Right kidney (tissue), 1 donor: ENCODE measurements at regions not wholly inside any gene's neighbourhood (a gene's known extent, or its start where the extent isn't known, plus 50 kb on each side); places are given as distances from the start of the nearest gene placed in this dataset.
"Not testable (repeated sequence)": the region's sequence is repeated elsewhere in the genome, so short reads cannot be mapped to it uniquely, and the experiment has no call there.

Experiments
- DNase-seq: peaks from one replicate; pipeline ENCODE4 v3.0.0-alpha.2; 2016

- no peak for DNase-seq
These were observed 56.7 kb upstream of the LRFN5 start for GRCh38 chr14:41549821-41550607.

- no peak for DNase-seq
These were observed 57.4 kb upstream of the LRFN5 start for GRCh38 chr14:41549282-41549681.

DNA sequence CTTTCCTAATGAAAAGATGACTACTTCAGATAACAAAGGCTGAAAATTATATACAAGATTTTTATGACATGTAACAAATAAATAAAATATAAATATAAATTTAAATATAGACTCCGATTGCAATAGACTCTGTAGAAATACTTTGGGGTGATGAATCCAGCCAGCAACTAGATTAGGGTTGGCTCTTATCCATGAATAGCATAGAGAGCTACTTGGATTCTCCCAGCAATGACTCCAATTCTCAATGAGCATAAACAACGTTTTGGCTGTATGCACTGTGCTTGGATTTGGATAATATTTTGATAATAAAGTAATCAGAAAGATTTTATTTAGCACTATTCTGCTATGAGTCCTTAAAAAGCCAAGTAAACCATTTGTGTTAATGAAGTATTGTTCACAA is 58.0 kb upstream of the LRFN5 start:
- no peak for DNase-seq

DNA sequence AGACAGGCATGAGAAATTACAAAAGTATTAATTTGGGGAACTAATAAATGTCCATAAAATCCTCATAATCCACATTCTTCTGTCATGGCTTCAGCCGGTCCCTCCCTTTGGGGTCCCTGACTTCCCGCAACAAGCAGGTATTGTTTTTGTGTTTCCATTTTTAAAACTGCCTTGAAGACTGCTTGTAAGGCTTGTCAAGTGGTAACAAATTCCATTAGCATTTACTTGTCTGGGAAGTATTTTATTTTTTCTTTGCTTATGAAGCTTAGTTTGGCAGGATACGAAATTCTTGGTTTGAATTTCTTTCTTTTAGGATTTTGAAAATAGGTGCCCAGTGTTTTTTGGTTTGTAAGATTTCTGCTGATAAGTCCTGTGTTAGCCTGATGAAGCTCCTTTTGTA is 65.3 kb upstream of the LRFN5 start:
- no peak for DNase-seq

DNA sequence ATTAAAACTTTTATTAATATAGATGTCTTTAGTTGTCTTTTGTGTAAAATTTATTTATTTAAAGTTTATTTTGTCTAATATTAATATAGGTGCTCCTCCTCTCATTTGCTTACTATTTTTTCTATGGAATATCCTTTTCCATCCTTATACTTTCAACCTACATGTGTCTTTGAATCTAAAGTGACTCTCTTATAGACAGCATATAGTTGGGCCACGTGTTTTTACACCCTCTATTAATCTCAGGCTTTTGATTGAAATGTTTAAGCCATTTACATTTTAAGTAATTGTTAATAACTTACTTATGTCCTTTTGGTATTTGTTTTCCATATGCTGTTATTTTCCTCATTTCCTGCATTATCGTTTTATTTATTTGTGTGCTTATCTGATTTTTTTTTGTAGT is 74.4 kb upstream of the LRFN5 start:
- no peak for DNase-seq

- DNase-seq = no peak
These were observed 84.8 kb upstream of the LRFN5 start for GRCh38 chr14:41521891-41522290.

DNA sequence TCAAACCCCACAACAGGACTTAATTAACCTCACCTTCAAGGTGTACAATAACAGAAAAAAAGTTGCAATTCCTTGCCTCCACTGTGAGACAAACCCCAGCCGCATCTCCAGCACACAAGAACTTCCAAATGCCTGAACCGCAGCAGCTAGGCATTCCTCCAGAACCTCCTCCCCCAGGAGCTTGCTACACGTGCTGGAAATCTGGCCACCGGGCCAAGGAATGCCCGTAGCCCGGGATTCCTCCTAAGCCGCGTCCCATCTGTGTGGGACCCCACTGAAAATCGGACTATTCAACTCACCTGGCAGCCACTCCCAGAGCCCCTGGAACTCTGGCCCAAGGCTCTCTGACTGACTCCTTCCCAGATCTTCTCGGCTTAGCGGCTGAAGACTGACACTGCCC is 88.6 kb upstream of the LRFN5 start:
- not testable (repeated sequence) for DNase-seq

DNA sequence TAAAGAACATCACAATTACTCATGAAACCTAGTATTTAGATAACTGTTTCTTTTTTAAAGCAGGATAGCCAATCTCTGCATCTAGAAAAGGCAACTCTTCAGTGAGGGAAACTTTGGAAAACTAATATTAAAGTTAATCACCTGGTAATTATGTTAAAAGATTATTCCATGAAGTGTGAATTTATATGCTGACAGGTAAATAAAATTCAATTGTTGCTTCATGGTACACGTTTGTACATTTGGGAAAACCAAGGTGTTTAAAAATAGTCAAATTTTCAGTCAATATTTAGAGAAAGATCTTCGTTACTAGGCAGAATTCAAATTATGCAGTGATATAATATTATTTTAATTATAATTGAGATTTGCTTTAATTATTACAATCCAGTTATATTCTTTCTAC is 100.1 kb upstream of the LRFN5 start:
- no peak for DNase-seq

- DNase-seq = no peak
These were observed 101.2 kb upstream of the LRFN5 start for GRCh38 chr14:41505491-41505890.

DNA sequence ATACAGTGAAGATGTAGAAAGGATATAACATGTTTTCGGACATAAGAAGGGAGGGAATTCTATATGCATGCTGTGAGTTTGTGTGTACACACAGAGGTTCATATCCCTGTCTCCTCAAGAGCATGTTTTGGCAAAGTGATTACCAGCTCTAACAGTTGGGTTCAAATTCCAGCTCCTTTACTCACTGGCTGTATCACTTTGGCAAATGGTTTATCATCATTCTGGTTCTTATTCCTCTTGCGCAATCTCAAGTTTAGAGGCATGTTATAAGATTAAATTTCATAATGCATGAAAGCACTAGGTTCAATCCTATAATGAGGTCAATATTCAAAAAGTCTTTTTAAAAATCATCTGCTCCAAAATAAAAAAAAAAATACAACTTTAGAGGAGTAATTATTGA is 107.7 kb upstream of the LRFN5 start:
- no peak for DNase-seq

GRCh38 chr14:41490323-41490722 is 116.4 kb upstream of the LRFN5 start:
- DNase-seq = no peak

GRCh38 chr14:41489315-41489972 is 117.2 kb upstream of the LRFN5 start:
- DNase-seq = no peak

GRCh38 chr14:41488401-41488800 is 118.3 kb upstream of the LRFN5 start:
- no peak for DNase-seq

DNA sequence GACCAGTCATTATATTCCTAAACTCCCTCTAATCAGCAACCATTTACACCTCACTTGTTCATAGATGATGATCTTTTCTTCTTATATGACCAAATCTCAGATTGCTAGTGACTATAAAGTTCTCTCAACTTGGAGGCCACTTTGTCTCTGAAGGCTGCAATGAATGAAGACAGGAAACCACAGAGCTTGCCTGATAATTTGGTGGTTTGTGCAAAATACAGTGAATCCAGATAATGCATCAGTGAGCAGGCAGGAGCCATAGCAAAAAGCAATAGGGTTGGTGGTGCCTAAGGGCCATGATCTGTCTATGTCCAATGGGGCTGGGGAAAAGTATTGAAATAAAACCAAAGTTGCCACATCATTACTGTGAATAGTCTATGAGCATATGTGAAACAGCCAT is 123.8 kb upstream of the LRFN5 start:
- DNase-seq = no peak

- DNase-seq = no peak
These were observed 130.2 kb upstream of the LRFN5 start for GRCh38 chr14:41476526-41476925.

DNA sequence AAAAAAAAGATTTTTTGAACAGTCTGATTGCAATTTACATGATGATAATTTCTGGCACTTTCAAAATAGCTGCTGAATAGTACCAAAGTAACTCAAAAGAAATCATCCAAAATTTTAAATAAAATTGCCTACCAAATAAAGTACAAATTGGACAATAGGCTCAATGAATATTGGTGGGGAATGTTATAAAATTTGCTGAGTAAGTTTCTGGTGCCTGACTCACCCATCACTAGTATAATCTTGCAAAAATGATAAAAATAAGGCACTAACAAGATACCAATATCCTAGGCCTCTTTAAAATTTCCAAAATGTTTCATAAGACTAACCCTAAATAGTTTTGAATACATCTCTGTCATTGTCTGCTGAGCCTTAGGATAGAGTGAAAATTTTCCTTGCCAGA is 145.3 kb upstream of the LRFN5 start:
- no peak for DNase-seq

- no peak for DNase-seq
These were observed 149.3 kb upstream of the LRFN5 start for GRCh38 chr14:41457393-41457792.

GRCh38 chr14:41449066-41449465 is 157.6 kb upstream of the LRFN5 start:
- no peak for DNase-seq

DNA sequence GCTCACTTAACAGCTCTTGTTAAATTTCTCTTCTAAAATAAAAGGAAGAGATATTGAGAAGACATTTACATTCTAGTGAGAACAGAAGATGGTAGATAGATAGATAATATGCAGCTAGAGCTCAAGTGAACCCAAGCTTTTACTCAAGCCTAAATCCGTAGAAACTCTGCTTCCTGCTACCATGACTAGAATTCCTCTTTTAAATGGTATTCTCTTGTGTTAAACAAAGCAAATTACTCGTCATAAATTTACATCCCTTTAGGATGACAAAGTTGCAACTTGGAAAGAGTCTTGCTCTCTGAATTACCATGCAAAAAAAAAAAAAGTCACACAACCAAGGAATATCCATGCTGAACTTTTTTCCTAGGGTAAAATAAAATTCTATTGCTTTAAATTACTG is 160.7 kb upstream of the LRFN5 start:
- no peak for DNase-seq

GRCh38 chr14:41423503-41423902 is 183.2 kb upstream of the LRFN5 start:
- DNase-seq = no peak

GRCh38 chr14:41421308-41421707 is 185.4 kb upstream of the LRFN5 start:
- DNase-seq = not testable (repeated sequence)

GRCh38 chr14:41419709-41420108 is 187.0 kb upstream of the LRFN5 start:
- no peak for DNase-seq

GRCh38 chr14:41418851-41419250 is 187.8 kb upstream of the LRFN5 start:
- DNase-seq = no peak

- no peak for DNase-seq
These were observed 196.9 kb upstream of the LRFN5 start for GRCh38 chr14:41409806-41410205.
